Stomach (tissue), 8 donors: ENCODE measurements at regions not wholly inside any gene's neighbourhood (a gene's known extent, or its start where the extent isn't known, plus 50 kb on each side); places are given as distances from the start of the nearest gene placed in this dataset.

Source experiments
- DNase-seq, 2 donors: peaks; one replicate each; pipeline versions ENCODE4 v3.0.0 to v3.0.0-alpha.2; 2013 to 2019
- H3K27ac ChIP-seq, 5 donors: fragments of 200-600 bp in 4 of 5; sonication (generic) in 4 of 5; one replicate each; pipeline ENCODE4 v1.5.1; 2013 to 2019; ENCODE audit warnings: mild to moderate bottlenecking in 1 of 5, moderate library complexity in 1 of 5
- H3K27me3 ChIP-seq, 3 donors: fragments of 200-600 bp; sonication (generic); one replicate each; pipeline ENCODE4 v1.5.1; 2017 to 2019; ENCODE audit warnings: mixed run types in 1 of 3
- H3K36me3 ChIP-seq, 4 donors: fragments of 200-600 bp; sonication (generic); 1 replicate in 3 of 4; 2 replicates in 1 of 4; pipeline ENCODE4 v1.5.1; 2016 to 2019
- H3K4me1 ChIP-seq, 4 donors: fragments of 200-600 bp; sonication (generic); one replicate each; pipeline ENCODE4 v1.5.1; 2016 to 2019
- H3K4me3 ChIP-seq, 4 donors: fragments of 200-600 bp; sonication (generic) in 3 of 4; one replicate each; pipeline ENCODE4 v1.5.1; 2016 to 2019; ENCODE audit warnings: mild to moderate bottlenecking in 1 of 4
- H3K9me3 ChIP-seq, 4 donors: fragments of 200-600 bp; sonication (generic); one replicate each; pipeline ENCODE4 v1.5.1; 2016 to 2019
- EP300 ChIP-seq: sonication (generic); formaldehyde crosslinking; IDR thresholded peaks from one replicate; pipeline ENCODE4 v1.6.1; 2017; ENCODE audit warnings: antibody characterized with exemption
- POLR2A ChIP-seq, 4 donors: fragments of 450-650 bp; IDR thresholded peaks; one replicate each; pipeline ENCODE4 v1.6.1; 2016; ENCODE audit warnings: antibody characterized with exemption in 4 of 4, control low read depth in 2 of 4, mild to moderate bottlenecking in 1 of 4, moderate library complexity in 1 of 4
- POLR2AphosphoS5 ChIP-seq, 3 donors: sonication (generic); formaldehyde crosslinking; IDR thresholded peaks; one replicate each; pipeline ENCODE4 v1.6.1; 2016; ENCODE audit warnings: antibody characterized with exemption in 3 of 3
- WGBS, 5 donors: extraction: QIAGEN DNeasy Blood & Tissue Kit in 3 of 5; methylation state at CpG; one replicate each; pipeline versions ENCODE4 v1.1.5 to v1.1.7; 2013 to 2018; 5-methylcytosine and 5-hydroxymethylcytosine counted together
- intact Hi-C: fragments of 100-400 bp; cut with DNase I; formaldehyde crosslinking; loops from one replicate; pipeline ENCODE4 v1.15.1; 2023; ENCODE audit warnings: low total_unique reads
- TF ChIP-seq, protein P1 (sequence below), 7 experiments: fragments of 450-650 bp in 4 of 7; fragments of 200-600 bp in 3 of 7; sonication (generic) in 3 of 7; IDR thresholded peaks; one replicate each; pipeline ENCODE4 v1.5.1; 2016 to 2019; ENCODE audit warnings: antibody characterized with exemption in 7 of 7, control low read depth in 2 of 7, mild to moderate bottlenecking in 1 of 7
- donor health status: healthy with polysubstance abuse.
- donor health status: Bipolar disorder and iron deficiency.
- donor health status: healthy.

DNA sequence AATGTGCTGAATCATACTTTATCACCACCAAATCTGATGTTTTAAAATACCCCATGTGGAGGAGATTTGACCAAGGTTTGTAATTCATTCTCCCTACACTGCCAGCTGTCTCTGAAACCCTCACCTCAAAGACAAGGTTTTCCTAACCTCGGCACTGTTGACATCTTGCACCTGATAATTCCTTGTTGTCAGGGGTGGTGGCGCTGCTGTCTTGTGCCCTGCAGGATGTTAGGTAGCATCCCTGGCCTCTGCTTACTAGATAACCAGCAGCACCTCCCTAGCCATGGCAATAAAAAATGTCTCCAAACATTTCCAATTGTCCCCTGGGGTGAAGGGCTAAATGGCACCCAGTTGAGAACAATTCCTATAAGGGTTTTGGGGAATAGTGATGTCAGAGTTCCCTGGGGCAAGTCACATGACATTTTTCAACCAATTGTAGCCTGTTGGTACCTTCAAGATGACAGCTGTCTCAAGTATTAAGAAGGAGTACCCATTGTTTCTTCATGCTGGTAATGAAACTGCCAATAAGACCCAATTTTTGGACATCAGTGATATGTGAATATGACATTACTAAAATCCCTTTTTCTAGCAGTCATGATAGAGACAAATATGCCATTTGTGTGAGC, 160.6 kb upstream of the PLCXD3 start:
- DNase-seq: no peak
- intact Hi-C loops: no loop called here
- 48 to 69% (median 60%) methylated on average over 2 of the region's 2 CpGs for WGBS, 5 donors

DNA sequence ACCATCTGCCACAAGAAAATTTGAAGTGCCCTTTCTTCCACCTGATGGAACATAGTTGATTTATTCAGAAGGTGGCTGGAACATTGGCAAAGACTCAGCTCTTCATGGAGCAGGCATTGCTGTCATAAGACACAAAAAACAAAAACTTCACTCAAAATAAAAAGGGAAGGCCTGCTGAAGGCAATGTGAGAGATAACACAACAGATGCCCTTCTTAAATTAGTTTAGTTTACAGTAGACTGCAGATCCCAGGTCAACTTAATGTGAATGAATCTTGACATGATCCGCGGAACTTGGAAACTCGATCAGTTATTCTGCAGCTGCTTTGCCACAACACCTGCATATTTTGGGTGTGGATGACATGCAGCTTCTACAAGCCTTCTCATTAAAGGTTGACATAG, 159.8 kb upstream of the PLCXD3 start:
- Histone ChIP-seq H3K4me3 (no peak overlapping the region), H3K9me3 (no peaks in the 10 kb centered on the region), H3K36me3 (no peaks in the 10 kb centered on the region), H3K4me1 (no peaks in the 10 kb centered on the region), H3K27ac (no peak overlapping the region), H3K27me3 (no peaks in the 10 kb centered on the region)
- no peak for TF ChIP-seq POLR2A (IDR thresholded peaks at IDR 0.05)
- no peak for TF ChIP-seq POLR2AphosphoS5 (IDR thresholded peaks at IDR 0.05)
- TF ChIP-seq EP300: no peak
- TF ChIP-seq, protein P1, sequence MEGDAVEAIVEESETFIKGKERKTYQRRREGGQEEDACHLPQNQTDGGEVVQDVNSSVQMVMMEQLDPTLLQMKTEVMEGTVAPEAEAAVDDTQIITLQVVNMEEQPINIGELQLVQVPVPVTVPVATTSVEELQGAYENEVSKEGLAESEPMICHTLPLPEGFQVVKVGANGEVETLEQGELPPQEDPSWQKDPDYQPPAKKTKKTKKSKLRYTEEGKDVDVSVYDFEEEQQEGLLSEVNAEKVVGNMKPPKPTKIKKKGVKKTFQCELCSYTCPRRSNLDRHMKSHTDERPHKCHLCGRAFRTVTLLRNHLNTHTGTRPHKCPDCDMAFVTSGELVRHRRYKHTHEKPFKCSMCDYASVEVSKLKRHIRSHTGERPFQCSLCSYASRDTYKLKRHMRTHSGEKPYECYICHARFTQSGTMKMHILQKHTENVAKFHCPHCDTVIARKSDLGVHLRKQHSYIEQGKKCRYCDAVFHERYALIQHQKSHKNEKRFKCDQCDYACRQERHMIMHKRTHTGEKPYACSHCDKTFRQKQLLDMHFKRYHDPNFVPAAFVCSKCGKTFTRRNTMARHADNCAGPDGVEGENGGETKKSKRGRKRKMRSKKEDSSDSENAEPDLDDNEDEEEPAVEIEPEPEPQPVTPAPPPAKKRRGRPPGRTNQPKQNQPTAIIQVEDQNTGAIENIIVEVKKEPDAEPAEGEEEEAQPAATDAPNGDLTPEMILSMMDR (IDR thresholded peaks at IDR 0.05): no peak
- WGBS, 5 donors: 68 to 95% (median 88%) methylated on average over 3 of the region's 3 CpGs
- intact Hi-C loops: no loop called here
- no peak for DNase-seq

More for the DNA sequence above, 160.6 kb upstream of the PLCXD3 start:
- no peaks in the 10 kb centered on the region for H3K36me3 ChIP-seq
- no peaks in the 10 kb centered on the region for H3K27me3 ChIP-seq
- TF ChIP-seq, protein P1 (IDR thresholded peaks at IDR 0.05): no peak
- no peak for TF ChIP-seq POLR2AphosphoS5 (IDR thresholded peaks at IDR 0.05)
- TF ChIP-seq POLR2A (IDR thresholded peaks at IDR 0.05): no peak
- no peaks in the 10 kb centered on the region for H3K9me3 ChIP-seq
- no peak overlapping the region for H3K4me3 ChIP-seq
- H3K27ac ChIP-seq: no peak overlapping the region
- H3K4me1 ChIP-seq: no peaks in the 10 kb centered on the region

DNA sequence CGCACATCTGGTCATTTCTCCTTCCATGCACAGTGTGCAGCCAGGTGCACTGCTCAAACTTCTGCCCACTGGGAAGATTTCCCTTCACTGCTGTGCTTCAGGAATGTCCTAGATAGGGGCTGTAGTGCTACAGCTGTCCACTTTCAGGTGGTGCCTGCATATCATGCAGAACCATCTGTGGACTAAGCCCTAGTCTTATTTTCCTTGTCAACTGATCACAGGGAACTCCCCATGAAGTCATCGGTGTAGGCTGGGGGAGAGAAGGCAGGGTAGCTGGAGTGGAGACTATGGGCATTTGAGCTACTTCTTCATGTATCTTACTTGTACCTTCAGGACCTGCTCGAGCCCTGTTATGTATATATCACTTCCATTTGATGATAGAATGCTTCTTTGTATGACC, 150.9 kb upstream of the PLCXD3 start:
- WGBS, 5 donors: 74 to 80% (median 76%) methylated on average over 3 of the region's 3 CpGs
- Histone ChIP-seq H3K9me3 (peaks cover 0 to 2% (median 0%) of the 10 kb centered on the region in 4 donors), H3K4me1 (no peaks in the 10 kb centered on the region), H3K27ac (no peak overlapping the region), H3K36me3 (no peaks in the 10 kb centered on the region), H3K27me3 (no peaks in the 10 kb centered on the region), H3K4me3 (no peak overlapping the region)
- TF ChIP-seq EP300: no peak
- no peak for TF ChIP-seq POLR2A (IDR thresholded peaks at IDR 0.05)
- TF ChIP-seq, protein P1 (IDR thresholded peaks at IDR 0.05): no peak
- intact Hi-C loops: no loop called here
- no peak for DNase-seq

DNA sequence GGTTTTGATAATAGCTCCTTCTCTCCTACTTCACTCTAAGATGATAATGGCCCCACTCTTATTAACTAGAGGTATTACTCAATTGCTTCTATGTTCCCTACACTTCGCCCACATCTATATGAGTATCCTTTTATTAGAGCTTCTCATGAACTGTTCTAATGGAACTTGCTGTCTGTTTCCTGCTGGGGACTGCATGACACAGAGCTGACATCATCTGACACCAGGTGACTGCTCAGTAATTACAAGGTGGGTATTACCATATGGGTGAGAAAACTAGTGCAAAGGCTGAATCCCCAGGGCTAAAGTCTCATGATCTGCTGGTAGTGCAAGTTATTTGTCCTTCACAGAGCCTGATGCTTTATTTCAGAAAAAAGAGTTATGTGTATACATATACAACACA, 146.2 kb upstream of the PLCXD3 start:
- no peak for DNase-seq
- H3K4me1 ChIP-seq: no peaks in the 10 kb centered on the region
- no peaks in the 10 kb centered on the region for H3K36me3 ChIP-seq
- 86 to 100% (median 97%) methylated on average over 1 of the region's 1 CpG for WGBS, 5 donors
- intact Hi-C loops: no loop called here
- H3K4me3 ChIP-seq: no peak overlapping the region
- peaks cover 0 to 7% (median 4%) of the 10 kb centered on the region in 4 donors for H3K9me3 ChIP-seq
- TF ChIP-seq, protein P1 (IDR thresholded peaks at IDR 0.05): no peak
- TF ChIP-seq POLR2AphosphoS5 (IDR thresholded peaks at IDR 0.05) (no peak), EP300 (no peak), POLR2A (IDR thresholded peaks at IDR 0.05) (no peak)
- no peaks in the 10 kb centered on the region for H3K27me3 ChIP-seq
- no peak overlapping the region for H3K27ac ChIP-seq
